Osteoblast (primary cell): ENCODE measurements at regions not wholly inside any gene's neighbourhood (a gene's known extent, or its start where the extent isn't known, plus 50 kb on each side); places are given as distances from the start of the nearest gene placed in this dataset.

Experiments
- DNase-seq: peaks from one replicate; pipeline ENCODE4 v3.0.0; 2011; ENCODE audit warnings: low spot score, mixed read lengths; ENCODE audit not compliant: insufficient read length; ENCODE audit errors: missing footprints
- H2AFZ ChIP-seq: 2 replicates; pipeline ENCODE4 v1.6.0; 2011; ENCODE audit warnings: mild to moderate bottlenecking, low read length
- H3K27ac ChIP-seq: 2 replicates; pipeline ENCODE4 v1.5.1; 2011; ENCODE audit warnings: mild to moderate bottlenecking, low read depth, low read length, moderate library complexity
- H3K27me3 ChIP-seq: 2 replicates; pipeline ENCODE4 v1.6.0; 2012; ENCODE audit warnings: mild to moderate bottlenecking, control low read depth, inconsistent platforms, low read length, moderate library complexity; ENCODE audit not compliant: insufficient read depth
- H3K36me3 ChIP-seq: 2 replicates; pipeline ENCODE4 v1.5.1; 2011; ENCODE audit warnings: mild to moderate bottlenecking, low read length, control low read depth, moderate library complexity; ENCODE audit not compliant: insufficient read depth
- H3K4me1 ChIP-seq: 2 replicates; pipeline ENCODE4 v1.5.1; 2011; ENCODE audit warnings: mild to moderate bottlenecking, low read length, control low read depth, moderate library complexity; ENCODE audit not compliant: insufficient read depth
- H3K4me2 ChIP-seq: 2 replicates; pipeline ENCODE4 v1.6.0; 2011; ENCODE audit warnings: mild to moderate bottlenecking, low read length; ENCODE audit not compliant: insufficient read depth
- H3K4me3 ChIP-seq: fragments of 200-600 bp; sonication (generic); 3 replicates; pipeline ENCODE4 v1.5.1; 2012; ENCODE audit warnings: mild to moderate bottlenecking, low read length, inconsistent platforms; ENCODE audit not compliant: insufficient read depth
- H3K79me2 ChIP-seq: 2 replicates; pipeline ENCODE4 v1.6.0; 2012; ENCODE audit warnings: mild to moderate bottlenecking, low read length, control low read depth, inconsistent platforms; ENCODE audit not compliant: insufficient read depth
- H3K9me3 ChIP-seq: 2 replicates; pipeline ENCODE4 v1.5.1; 2011; ENCODE audit warnings: low read depth, low read length, control low read depth
- H4K20me1 ChIP-seq: 2 replicates; pipeline ENCODE4 v1.6.0; 2012; ENCODE audit warnings: mild to moderate bottlenecking, low read length, control low read depth; ENCODE audit not compliant: insufficient read depth
- CTCF ChIP-seq: IDR thresholded peaks from 2 replicates; pipeline ENCODE4 v1.5.1; 2011; ENCODE audit warnings: mild to moderate bottlenecking, low read depth, low read length, moderate library complexity; ENCODE audit errors: extremely low read depth

- Histone ChIP-seq H3K27me3 (peaks cover 10% of the 10 kb centered on the region), H2AFZ (no peak overlapping the region), H3K4me1 (no peaks in the 10 kb centered on the region), H3K4me2 (no peak overlapping the region), H4K20me1 (no peaks in the 10 kb centered on the region), H3K4me3 (no peak overlapping the region), H3K9me3 (no peaks in the 10 kb centered on the region), H3K36me3 (no peaks in the 10 kb centered on the region), H3K27ac (no peak overlapping the region), H3K79me2 (no peaks in the 10 kb centered on the region)
- no peak for DNase-seq
- TF ChIP-seq CTCF: no peak
Observed at GRCh38 chr7:133201470-133201869, 51.4 kb upstream of the EXOC4 start.

- peaks cover under 1% of the 10 kb centered on the region for H3K27me3 ChIP-seq
Observed at GRCh38 chr7:133202942-133203341, 49.9 kb upstream of the EXOC4 start.

More at GRCh38 chr7:133202942-133203341, 49.9 kb upstream of the EXOC4 start:
- TF ChIP-seq CTCF: no peak
- Histone ChIP-seq H4K20me1 (no peaks in the 10 kb centered on the region), H3K4me2 (no peak overlapping the region), H3K79me2 (no peaks in the 10 kb centered on the region), H2AFZ (no peak overlapping the region), H3K36me3 (no peaks in the 10 kb centered on the region), H3K27ac (no peak overlapping the region), H3K9me3 (no peaks in the 10 kb centered on the region), H3K4me3 (no peak overlapping the region), H3K4me1 (no peaks in the 10 kb centered on the region)
- no peak for DNase-seq
